DND-41 (cell line): ENCODE measurements at regions not wholly inside any gene's neighbourhood (a gene's known extent, or its start where the extent isn't known, plus 50 kb on each side); places are given as distances from the start of the nearest gene placed in this dataset.

Source experiments
- EZH2 ChIP-seq: IDR thresholded peaks from 3 replicates; pipeline ENCODE4 v1.6.1; 2012; ENCODE audit warnings: borderline replicate concordance, low read depth, mild to moderate bottlenecking, moderate library complexity, low read length, inconsistent platforms; ENCODE audit not compliant: severe bottlenecking
- TF ChIP-seq, protein P1 (sequence below): IDR thresholded peaks from 2 replicates; pipeline ENCODE4 v1.5.1; 2012; ENCODE audit warnings: borderline replicate concordance, low read length, moderate library complexity, mild to moderate bottlenecking; ENCODE audit not compliant: poor library complexity, severe bottlenecking; ENCODE audit errors: extremely low read depth

DNA sequence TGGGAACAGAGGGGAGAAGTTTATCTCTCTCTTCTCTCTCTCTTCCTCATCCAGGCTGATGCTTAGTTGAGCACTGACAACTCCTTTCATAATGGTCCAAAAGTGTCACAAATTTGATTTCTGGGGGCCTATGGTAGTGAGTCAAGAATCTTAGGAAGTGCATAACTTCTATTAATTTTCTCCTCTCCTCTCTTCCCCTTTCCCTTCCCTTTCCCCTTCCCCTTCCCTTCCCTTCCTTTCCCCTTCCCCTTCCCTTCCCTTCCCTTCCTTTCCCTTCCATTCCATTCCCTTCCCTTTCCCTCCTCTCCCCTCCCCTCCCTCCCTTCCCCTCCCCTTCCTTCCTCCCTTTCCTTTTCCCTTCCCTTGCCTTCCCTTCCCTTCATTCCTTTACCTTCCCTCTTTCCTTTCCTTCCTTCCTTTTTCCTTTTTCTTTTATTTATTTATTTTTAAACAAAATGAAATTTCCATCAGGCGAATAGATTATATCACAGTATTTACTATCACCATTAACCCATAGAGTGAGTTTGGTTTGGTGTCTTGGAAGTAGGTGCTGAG, 56.9 kb upstream of the JAG1 start:
- no peak for TF ChIP-seq EZH2
- TF ChIP-seq, protein P1, sequence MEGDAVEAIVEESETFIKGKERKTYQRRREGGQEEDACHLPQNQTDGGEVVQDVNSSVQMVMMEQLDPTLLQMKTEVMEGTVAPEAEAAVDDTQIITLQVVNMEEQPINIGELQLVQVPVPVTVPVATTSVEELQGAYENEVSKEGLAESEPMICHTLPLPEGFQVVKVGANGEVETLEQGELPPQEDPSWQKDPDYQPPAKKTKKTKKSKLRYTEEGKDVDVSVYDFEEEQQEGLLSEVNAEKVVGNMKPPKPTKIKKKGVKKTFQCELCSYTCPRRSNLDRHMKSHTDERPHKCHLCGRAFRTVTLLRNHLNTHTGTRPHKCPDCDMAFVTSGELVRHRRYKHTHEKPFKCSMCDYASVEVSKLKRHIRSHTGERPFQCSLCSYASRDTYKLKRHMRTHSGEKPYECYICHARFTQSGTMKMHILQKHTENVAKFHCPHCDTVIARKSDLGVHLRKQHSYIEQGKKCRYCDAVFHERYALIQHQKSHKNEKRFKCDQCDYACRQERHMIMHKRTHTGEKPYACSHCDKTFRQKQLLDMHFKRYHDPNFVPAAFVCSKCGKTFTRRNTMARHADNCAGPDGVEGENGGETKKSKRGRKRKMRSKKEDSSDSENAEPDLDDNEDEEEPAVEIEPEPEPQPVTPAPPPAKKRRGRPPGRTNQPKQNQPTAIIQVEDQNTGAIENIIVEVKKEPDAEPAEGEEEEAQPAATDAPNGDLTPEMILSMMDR: no peak
